Vagina (tissue), 2 donors: ENCODE measurements at regions not wholly inside any gene's neighbourhood (a gene's known extent, or its start where the extent isn't known, plus 50 kb on each side); places are given as distances from the start of the nearest gene placed in this dataset.

Experiments
- POLR2A ChIP-seq, 2 donors: fragments of 450-650 bp; IDR thresholded peaks; one replicate each; pipeline ENCODE4 v1.6.1; 2017; ENCODE audit warnings: antibody characterized with exemption in 2 of 2, mild to moderate bottlenecking in 2 of 2, moderate library complexity in 2 of 2
- POLR2AphosphoS5 ChIP-seq, 2 donors: sonication (generic); formaldehyde crosslinking; IDR thresholded peaks; one replicate each; pipeline ENCODE4 v1.9.0; 2017; ENCODE audit warnings: antibody characterized with exemption in 2 of 2, mild to moderate bottlenecking in 2 of 2, low read depth in 1 of 2; ENCODE audit not compliant: insufficient read depth in 1 of 2
- TF ChIP-seq, protein P1 (sequence below), 3 experiments: fragments of 450-650 bp in 2 of 3; fragments of 200-600 bp in 1 of 3; sonication (generic) in 1 of 3; IDR thresholded peaks; one replicate each; pipeline ENCODE4 v1.5.1; 2017 to 2019; ENCODE audit warnings: antibody characterized with exemption in 3 of 3, mild to moderate bottlenecking in 2 of 3, moderate library complexity in 2 of 3

DNA sequence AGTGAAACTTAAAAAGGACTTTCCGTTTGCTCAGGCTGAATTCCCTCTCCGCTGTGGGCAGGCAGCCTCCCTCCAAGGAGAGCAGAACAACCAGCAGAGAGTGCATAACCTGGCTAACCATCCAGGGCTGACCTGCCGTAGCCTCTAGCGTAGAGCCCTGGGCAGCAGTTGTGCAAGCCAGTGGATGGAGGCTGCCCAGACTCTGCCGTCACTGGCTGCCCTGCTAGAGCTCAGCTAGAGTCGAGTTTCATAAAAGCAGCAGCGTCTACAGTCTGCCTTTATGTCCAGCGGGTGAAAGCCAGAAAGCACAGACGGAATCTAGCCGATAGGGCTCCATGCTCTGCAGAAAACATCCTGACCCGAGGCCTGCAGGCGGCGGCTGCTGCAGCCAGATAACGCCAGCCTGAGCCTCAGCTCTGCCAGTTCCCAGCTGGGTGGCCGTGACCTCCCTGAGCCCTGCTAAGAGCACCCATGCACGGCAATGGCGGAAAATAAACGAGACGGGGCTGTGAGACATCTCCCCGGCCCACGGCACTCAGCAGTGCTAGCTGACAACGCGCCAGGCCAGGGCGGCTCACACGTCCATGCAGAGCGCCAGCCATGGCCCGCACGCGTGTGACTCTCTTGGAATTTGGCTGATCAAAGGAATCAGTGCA lies 231.3 kb downstream of the ENGASE start:
- TF ChIP-seq, protein P1, sequence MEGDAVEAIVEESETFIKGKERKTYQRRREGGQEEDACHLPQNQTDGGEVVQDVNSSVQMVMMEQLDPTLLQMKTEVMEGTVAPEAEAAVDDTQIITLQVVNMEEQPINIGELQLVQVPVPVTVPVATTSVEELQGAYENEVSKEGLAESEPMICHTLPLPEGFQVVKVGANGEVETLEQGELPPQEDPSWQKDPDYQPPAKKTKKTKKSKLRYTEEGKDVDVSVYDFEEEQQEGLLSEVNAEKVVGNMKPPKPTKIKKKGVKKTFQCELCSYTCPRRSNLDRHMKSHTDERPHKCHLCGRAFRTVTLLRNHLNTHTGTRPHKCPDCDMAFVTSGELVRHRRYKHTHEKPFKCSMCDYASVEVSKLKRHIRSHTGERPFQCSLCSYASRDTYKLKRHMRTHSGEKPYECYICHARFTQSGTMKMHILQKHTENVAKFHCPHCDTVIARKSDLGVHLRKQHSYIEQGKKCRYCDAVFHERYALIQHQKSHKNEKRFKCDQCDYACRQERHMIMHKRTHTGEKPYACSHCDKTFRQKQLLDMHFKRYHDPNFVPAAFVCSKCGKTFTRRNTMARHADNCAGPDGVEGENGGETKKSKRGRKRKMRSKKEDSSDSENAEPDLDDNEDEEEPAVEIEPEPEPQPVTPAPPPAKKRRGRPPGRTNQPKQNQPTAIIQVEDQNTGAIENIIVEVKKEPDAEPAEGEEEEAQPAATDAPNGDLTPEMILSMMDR (IDR thresholded peaks at IDR 0.05), result no peak
- TF ChIP-seq POLR2A (IDR thresholded peaks at IDR 0.05), result no peak
- TF ChIP-seq POLR2AphosphoS5 (IDR thresholded peaks at IDR 0.05; ENCODE audit: insufficient read depth in 1 of 2, low read depth in 1 of 2), result no peak
